NB4 (cell line): ENCODE measurements at regions not wholly inside any gene's neighbourhood (a gene's known extent, or its start where the extent isn't known, plus 50 kb on each side); places are given as distances from the start of the nearest gene placed in this dataset.

Source experiments
- POLR2A ChIP-seq: IDR thresholded peaks from 2 replicates; pipeline ENCODE4 v1.6.1; 2011; ENCODE audit warnings: mild to moderate bottlenecking; ENCODE audit not compliant: insufficient read length; ENCODE audit errors: extremely low read depth
- TF ChIP-seq, protein P1 (sequence below): IDR thresholded peaks from one replicate; pipeline ENCODE4 v1.5.1; 2012; ENCODE audit warnings: low read depth, low read length
- TF ChIP-seq, protein P2 (sequence below): IDR thresholded peaks from 2 replicates; pipeline ENCODE4 v1.6.1; 2011; ENCODE audit warnings: low read depth, low read length

DNA sequence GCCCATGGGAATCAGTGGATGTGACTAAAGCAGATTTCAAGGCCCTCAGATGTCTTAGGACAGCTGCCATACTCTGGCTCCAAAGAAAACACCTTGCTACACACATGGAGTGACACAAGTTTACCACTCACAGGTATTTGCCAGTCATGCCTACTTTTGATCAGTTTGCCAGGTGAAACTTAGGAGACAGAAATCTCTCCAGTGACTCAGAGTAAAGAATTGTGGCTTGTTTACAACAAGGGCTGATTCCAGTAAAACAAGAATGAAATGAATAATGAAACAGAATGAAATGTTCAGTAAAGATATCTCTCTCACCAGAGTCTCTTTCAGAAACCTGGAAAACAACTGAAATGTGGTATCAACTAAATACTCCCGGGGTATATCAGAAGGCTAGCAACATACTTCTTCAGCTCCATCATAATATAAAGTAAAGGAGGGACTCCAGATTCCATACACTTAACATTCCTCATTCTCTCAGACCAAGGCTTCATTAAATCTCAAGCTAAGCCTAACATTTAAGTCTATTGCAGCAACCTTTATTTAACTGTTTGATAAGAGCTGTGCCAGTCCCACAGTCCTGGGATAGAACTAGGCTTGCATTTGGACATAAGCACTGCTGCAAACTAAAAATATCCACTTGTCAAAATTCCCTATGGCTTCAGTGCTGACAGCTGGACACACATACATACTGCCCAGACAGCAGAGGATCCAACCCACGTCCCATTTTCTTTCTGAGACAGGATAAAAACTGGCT lies 143.3 kb downstream of the SIPA1L2 start:
- TF ChIP-seq, protein P1, sequence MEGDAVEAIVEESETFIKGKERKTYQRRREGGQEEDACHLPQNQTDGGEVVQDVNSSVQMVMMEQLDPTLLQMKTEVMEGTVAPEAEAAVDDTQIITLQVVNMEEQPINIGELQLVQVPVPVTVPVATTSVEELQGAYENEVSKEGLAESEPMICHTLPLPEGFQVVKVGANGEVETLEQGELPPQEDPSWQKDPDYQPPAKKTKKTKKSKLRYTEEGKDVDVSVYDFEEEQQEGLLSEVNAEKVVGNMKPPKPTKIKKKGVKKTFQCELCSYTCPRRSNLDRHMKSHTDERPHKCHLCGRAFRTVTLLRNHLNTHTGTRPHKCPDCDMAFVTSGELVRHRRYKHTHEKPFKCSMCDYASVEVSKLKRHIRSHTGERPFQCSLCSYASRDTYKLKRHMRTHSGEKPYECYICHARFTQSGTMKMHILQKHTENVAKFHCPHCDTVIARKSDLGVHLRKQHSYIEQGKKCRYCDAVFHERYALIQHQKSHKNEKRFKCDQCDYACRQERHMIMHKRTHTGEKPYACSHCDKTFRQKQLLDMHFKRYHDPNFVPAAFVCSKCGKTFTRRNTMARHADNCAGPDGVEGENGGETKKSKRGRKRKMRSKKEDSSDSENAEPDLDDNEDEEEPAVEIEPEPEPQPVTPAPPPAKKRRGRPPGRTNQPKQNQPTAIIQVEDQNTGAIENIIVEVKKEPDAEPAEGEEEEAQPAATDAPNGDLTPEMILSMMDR, result no peak
- TF ChIP-seq POLR2A, result no peak
- TF ChIP-seq, protein P2, sequence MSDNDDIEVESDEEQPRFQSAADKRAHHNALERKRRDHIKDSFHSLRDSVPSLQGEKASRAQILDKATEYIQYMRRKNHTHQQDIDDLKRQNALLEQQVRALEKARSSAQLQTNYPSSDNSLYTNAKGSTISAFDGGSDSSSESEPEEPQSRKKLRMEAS, result no peak
